ENCODE measurements at regions not wholly inside any gene's neighbourhood (a gene's known extent, or its start where the extent isn't known, plus 50 kb on each side); places are given as distances from the start of the nearest gene placed in this dataset.

DNA sequence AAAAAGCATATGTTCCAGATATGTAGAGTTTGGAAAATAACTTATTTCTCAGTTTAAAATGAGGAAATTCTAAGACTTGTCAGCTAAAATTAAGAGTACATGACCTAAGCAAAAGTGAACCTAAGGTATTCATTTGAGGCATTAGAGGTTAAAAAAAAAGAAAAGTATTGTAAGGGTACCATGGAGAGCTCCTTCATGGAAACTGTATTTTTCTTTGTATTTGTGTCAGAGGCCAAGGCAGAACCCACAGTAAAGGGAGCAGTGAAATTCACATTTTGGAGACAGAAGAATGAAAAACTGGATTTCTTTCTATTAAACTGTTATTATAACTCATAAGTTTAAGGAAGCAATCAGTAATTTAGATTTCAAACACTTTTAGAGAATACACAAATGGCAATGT is 1494.8 kb downstream of the KCNT2 start:
- intact Hi-C loops (cut with DNase I, micrococcal nuclease) = no loop called here
- no peaks in the 10 kb centered on the region for H3K27me3 Mint-ChIP-seq
- no peak overlapping the region for H3K27ac Mint-ChIP-seq
- no peaks in the 10 kb centered on the region for H3K4me1 Mint-ChIP-seq
- H3K9me3 Mint-ChIP-seq (ENCODE audit: low read depth) = peaks cover under 1% of the 10 kb centered on the region
- DNase-seq (no peak), ATAC-seq (no peak)
- no peaks in the 10 kb centered on the region for H3K36me3 Mint-ChIP-seq (ENCODE audit: low read depth)
- ChIA-PET POLR2A (no interaction called here), CTCF (no interaction called here)
- no peak overlapping the region for H3K4me3 Mint-ChIP-seq

DNA sequence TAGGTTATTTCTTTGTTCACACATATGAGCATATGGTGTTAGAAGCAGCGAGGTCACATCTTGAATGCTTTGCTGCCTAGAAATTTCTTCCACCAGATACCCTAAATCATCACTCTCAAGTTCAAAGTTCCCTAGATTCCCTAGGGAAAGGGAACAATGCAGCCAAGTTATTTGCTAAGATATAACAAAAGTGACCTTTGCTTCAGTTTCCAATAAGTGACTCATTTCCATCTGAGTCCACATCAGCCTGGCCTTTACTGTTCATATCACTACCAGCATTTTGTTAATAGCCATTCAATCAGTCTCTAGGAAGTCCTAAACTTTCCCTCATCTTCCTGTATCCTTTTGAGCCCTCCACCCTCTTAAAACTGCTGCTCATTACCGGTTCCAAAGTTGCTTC is 1502.5 kb downstream of the KCNT2 start:
- H3K4me1 Mint-ChIP-seq = no peaks in the 10 kb centered on the region
- no peak for DNase-seq

DNA sequence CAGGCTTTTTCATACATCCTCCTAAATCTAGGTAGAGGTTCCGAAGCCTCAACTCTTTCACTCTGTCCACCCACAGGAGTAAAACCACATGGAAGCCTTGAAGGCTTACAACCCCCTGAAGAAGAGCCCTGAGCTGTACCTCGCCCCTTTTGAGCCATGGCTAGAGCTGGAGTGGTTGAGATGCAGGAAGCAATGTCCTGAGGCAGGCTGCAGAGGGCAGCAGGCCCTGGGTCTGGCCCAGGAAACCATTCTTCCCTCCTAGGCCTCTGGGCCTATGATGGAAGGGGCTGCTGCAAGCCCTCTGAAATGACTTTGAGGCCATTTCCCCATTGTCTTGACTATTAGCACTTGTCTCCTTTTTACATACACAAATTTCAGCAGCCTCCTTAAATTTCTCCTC is 1503.0 kb downstream of the KCNT2 start:
- intact Hi-C loops (cut with DNase I, micrococcal nuclease) = no loop called here
- DNase-seq (no peak), ATAC-seq (no peak)
- Mint-ChIP-seq H3K27me3 (peaks cover 1% of the 10 kb centered on the region), H3K4me3 (no peak overlapping the region), H3K4me1 (no peaks in the 10 kb centered on the region), H3K36me3 (ENCODE audit: low read depth) (no peaks in the 10 kb centered on the region), H3K9me3 (ENCODE audit: low read depth) (peaks cover 20% of the 10 kb centered on the region), H3K27ac (no peak overlapping the region)
- POLR2A ChIA-PET = no interaction called here
- CTCF ChIA-PET = no interaction called here

More for the DNA sequence above, 1502.5 kb downstream of the KCNT2 start:
- ChIA-PET CTCF (no interaction called here), POLR2A (no interaction called here)
- no peak overlapping the region for H3K27ac Mint-ChIP-seq
- no peak for ATAC-seq
- H3K36me3 Mint-ChIP-seq (ENCODE audit: low read depth) = no peaks in the 10 kb centered on the region
- H3K27me3 Mint-ChIP-seq = peaks cover 1% of the 10 kb centered on the region
- H3K4me3 Mint-ChIP-seq = no peak overlapping the region
- peaks cover 20% of the 10 kb centered on the region for H3K9me3 Mint-ChIP-seq (ENCODE audit: low read depth)
- intact Hi-C loops (cut with DNase I, micrococcal nuclease) = no loop called here

DNA sequence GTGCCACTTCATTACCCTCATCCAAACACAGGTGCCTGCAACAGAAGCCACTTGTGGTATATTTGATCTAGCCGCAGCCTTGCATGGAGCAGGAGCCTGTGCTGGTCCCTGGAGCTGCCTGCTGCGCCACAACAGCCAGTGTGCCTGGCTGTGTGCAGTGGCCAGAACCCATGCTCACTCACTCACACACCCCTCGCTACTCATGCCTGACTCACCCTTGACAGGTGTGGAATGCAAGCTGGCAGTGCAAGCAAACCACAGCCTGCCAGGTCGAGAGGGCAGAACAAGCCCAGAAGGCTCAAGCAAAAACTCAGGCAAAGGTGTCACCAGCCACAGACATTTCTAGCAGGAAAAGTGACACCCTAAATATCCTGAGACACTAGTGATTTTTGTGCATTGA is 1510.9 kb downstream of the KCNT2 start:
- ChIA-PET POLR2A (no interaction called here), CTCF (no interaction called here)
- Mint-ChIP-seq H3K36me3 (ENCODE audit: low read depth) (no peaks in the 10 kb centered on the region), H3K27ac (no peak overlapping the region), H3K27me3 (no peaks in the 10 kb centered on the region), H3K4me3 (no peak overlapping the region), H3K9me3 (ENCODE audit: low read depth) (no peaks in the 10 kb centered on the region), H3K4me1 (no peaks in the 10 kb centered on the region)
- DNase-seq (no peak), ATAC-seq (no peak)
- intact Hi-C loops (cut with DNase I, micrococcal nuclease) = no loop called here

DNA sequence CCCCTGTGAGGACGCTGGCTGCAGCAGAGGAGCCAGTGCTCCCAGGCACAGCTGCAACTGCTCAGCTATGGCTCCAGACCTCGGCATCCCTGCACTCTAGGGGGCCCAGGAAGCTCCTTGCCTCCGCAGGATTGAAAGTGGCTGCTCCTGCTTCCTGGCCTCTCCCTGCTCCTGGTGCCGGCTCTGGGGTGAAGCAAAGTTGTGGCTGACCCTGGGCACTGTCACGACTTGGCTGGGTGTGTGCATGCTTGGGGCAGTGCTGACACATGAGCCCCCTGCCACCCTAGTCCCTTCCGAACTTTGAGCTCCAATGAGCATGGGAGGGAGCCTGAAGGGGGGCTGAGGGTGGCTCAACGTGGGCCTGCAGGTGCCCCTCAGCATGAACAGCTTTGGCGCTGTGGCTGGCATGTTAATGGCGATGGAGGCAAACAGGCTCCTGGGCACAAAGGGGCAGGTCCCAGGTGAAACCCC is 1512.2 kb downstream of the KCNT2 start:
- H3K27ac Mint-ChIP-seq = no peak overlapping the region
- intact Hi-C loops (cut with DNase I, micrococcal nuclease) = no loop called here
- POLR2A ChIA-PET = no interaction called here
- H3K4me1 Mint-ChIP-seq = no peaks in the 10 kb centered on the region
- CTCF ChIA-PET = no interaction called here
- ATAC-seq = no peak
- no peaks in the 10 kb centered on the region for H3K36me3 Mint-ChIP-seq (ENCODE audit: low read depth)
- H3K27me3 Mint-ChIP-seq = no peaks in the 10 kb centered on the region
- no peak overlapping the region for H3K4me3 Mint-ChIP-seq
- no peaks in the 10 kb centered on the region for H3K9me3 Mint-ChIP-seq (ENCODE audit: low read depth)
- DNase-seq = no peak

DNA sequence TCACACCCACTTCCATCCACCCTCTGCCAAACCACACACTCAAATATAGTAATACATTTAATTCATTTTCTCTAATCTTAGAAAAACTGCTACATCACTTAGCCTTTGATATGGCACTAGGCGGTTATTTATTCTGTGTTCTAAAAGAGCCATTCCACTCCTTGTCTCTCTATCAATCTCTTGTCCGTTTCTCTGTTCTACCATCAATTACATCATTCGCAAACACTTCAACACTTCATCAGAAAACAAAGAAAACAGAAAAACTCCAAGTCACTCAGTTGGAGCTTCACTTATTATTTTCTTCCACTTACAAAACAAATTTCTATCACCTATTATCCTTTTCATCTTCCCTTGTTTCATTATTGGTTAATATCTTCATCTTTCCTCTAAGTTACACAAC is 1523.0 kb downstream of the KCNT2 start:
- intact Hi-C loops (cut with DNase I, micrococcal nuclease) = no loop called here
- no peak overlapping the region for H3K27ac Mint-ChIP-seq
- no peaks in the 10 kb centered on the region for H3K4me1 Mint-ChIP-seq
- CTCF ChIA-PET = no interaction called here
- H3K36me3 Mint-ChIP-seq (ENCODE audit: low read depth) = no peaks in the 10 kb centered on the region
- no peak overlapping the region for H3K4me3 Mint-ChIP-seq
- ATAC-seq (no peak), DNase-seq (no peak)
- H3K27me3 Mint-ChIP-seq = no peaks in the 10 kb centered on the region
- H3K9me3 Mint-ChIP-seq (ENCODE audit: low read depth) = no peaks in the 10 kb centered on the region
- POLR2A ChIA-PET = no interaction called here

DNA sequence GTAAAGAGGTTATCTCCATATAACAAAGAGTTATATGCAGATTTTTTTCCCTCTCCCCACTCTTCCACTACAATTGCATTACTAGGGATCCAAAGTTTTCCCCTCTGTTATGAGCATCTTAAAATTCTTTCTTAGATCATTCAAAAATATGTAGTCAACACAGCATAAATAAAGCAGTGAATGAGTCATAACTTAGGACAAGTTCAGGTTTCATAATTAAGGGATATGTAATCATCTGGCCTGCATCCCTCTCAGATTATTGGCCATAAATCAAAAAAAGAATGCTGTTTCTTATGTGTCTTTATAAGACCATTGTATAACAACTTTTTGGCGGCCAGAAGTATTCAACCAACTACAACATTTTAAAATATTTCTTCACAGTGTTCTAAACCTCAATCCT is 1526.1 kb downstream of the KCNT2 start:
- intact Hi-C loops (cut with DNase I, micrococcal nuclease) = no loop called here
- ATAC-seq (no peak), DNase-seq (no peak)
- POLR2A ChIA-PET = no interaction called here
- no peaks in the 10 kb centered on the region for H3K27me3 Mint-ChIP-seq
- CTCF ChIA-PET = no interaction called here
- no peak overlapping the region for H3K4me3 Mint-ChIP-seq
- no peaks in the 10 kb centered on the region for H3K36me3 Mint-ChIP-seq (ENCODE audit: low read depth)
- no peaks in the 10 kb centered on the region for H3K4me1 Mint-ChIP-seq
- H3K27ac Mint-ChIP-seq = no peak overlapping the region
- no peaks in the 10 kb centered on the region for H3K9me3 Mint-ChIP-seq (ENCODE audit: low read depth)

DNA sequence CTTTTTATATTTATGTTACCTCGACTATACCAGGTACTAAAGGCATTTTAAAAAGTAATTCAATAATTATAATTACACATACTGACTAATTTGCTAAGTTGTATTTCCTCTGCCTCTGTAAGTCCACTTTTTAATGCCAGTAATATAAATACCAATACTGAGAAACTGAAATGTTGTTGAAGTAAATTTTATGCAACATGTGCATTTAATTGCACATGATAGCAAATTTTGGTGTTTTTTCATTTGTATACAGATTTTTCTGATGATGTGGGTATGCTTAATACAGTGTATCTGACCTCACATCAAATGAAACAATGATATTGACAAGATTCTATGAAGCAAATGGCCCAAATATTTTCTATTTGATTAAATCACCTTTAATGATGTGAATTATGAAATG is 1531.6 kb downstream of the KCNT2 start:
- POLR2A ChIA-PET = no interaction called here
- Mint-ChIP-seq H3K4me1 (no peaks in the 10 kb centered on the region), H3K4me3 (no peak overlapping the region), H3K27me3 (no peaks in the 10 kb centered on the region), H3K27ac (no peak overlapping the region), H3K9me3 (ENCODE audit: low read depth) (no peaks in the 10 kb centered on the region), H3K36me3 (ENCODE audit: low read depth) (no peaks in the 10 kb centered on the region)
- ATAC-seq (no peak), DNase-seq (no peak)
- intact Hi-C loops (cut with DNase I, micrococcal nuclease) = no loop called here
- CTCF ChIA-PET = no interaction called here

DNA sequence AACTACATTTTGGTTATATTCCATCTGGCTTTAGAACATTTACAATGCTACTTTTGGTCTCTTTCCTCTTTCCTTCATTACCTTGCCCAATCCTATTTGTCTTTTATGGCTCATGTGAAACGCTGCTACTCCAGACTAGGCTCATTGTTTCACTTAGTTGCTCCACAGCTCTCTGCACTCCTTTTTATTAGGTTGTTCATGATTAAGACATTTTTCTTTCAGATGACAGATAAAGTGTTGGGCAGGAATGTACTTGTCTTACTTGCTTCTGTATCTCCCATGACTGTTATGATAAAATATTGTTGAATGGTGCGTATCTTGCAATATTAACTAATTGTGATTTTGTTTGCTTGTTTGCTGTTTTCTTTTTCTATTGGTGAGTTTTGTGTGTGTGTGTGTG is 1532.3 kb downstream of the KCNT2 start:
- intact Hi-C loops (cut with DNase I, micrococcal nuclease) = no loop called here
- no peak for DNase-seq
- no peaks in the 10 kb centered on the region for H3K9me3 Mint-ChIP-seq (ENCODE audit: low read depth)
- H3K27me3 Mint-ChIP-seq = no peaks in the 10 kb centered on the region
- ATAC-seq = no peak
- ChIA-PET POLR2A (no interaction called here), CTCF (interaction anchor here (0.7 kb wide), 1 partner anchor 408 kb away, joined by 3 read pairs; no protein-coding TSS in a partner anchor)
- H3K27ac Mint-ChIP-seq = no peak overlapping the region
- H3K36me3 Mint-ChIP-seq (ENCODE audit: low read depth) = no peaks in the 10 kb centered on the region
- no peak overlapping the region for H3K4me3 Mint-ChIP-seq
- H3K4me1 Mint-ChIP-seq = no peaks in the 10 kb centered on the region

DNA sequence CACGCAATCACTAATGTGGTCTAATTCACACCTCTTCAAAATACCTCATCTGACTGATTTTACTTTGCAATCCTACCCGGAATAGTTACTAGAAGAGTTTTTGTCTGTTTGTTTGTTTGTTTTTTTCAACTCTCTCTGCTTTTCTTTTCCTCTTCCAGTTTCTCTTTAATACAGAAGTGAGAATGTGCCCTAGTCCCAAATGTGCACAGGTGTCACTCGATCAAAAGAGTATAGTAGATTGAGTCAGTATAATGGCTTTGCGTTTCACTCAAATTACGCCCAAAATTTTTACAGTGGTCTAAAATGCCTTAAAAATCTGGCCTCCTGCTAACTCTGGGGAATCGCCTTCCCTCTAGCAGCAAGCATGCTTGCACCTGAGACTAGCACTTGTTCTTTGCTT is 1536.8 kb downstream of the KCNT2 start:
- DNase-seq = no peak
- no peak overlapping the region for H3K27ac Mint-ChIP-seq
- CTCF ChIA-PET = no interaction called here
- no peak for ATAC-seq
- no peak overlapping the region for H3K4me3 Mint-ChIP-seq
- intact Hi-C loops (cut with DNase I, micrococcal nuclease) = no loop called here
- H3K36me3 Mint-ChIP-seq (ENCODE audit: low read depth) = no peaks in the 10 kb centered on the region
- POLR2A ChIA-PET = no interaction called here
- no peaks in the 10 kb centered on the region for H3K4me1 Mint-ChIP-seq
- H3K27me3 Mint-ChIP-seq = no peaks in the 10 kb centered on the region
- no peaks in the 10 kb centered on the region for H3K9me3 Mint-ChIP-seq (ENCODE audit: low read depth)

DNA sequence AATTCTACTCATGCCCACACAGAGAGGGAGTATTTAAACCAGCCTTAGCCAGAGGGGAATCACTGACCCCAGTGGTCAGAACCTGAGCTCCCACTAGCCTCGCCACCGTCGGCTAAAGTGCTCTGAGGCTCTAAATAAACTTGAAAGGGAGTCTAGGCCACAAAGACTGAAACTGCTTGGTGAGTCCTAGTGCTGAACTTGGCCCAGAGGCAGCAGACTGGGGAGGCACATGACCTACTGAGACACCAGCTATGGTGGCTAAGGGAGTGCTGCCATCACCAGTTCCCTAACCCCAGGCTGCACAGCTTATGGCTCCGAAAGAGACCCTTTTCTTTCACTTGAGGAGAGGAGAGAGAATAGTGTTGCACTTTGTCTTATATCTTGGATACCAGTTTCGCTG is 1542.8 kb downstream of the KCNT2 start:
- CTCF ChIA-PET = no interaction called here
- DNase-seq (no peak), ATAC-seq (no peak)
- Mint-ChIP-seq H3K4me3 (no peak overlapping the region), H3K36me3 (ENCODE audit: low read depth) (no peaks in the 10 kb centered on the region), H3K9me3 (ENCODE audit: low read depth) (no peaks in the 10 kb centered on the region), H3K4me1 (no peaks in the 10 kb centered on the region), H3K27me3 (no peaks in the 10 kb centered on the region), H3K27ac (no peak overlapping the region)
- POLR2A ChIA-PET = no interaction called here
- intact Hi-C loops (cut with DNase I, micrococcal nuclease) = no loop called here

DNA sequence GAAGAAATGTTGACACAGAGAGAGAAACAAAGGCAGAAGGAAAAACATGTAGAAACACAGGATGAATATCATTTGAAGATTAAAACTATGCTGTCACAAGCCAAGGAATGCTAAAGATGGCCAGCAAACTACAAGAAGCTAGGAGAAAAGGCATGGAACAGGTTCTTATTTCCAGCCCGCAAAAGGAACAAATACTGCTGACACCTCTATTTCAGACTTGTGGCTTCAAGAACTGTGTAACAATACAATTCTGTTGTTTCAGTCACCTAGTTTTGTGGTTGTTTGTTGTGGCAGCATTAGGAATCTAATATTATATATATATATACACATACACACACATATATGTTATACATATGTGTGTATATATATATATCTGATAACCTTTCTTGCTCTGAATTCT is 1543.9 kb downstream of the KCNT2 start:
- ATAC-seq (no peak), DNase-seq (no peak)
- intact Hi-C loops (cut with DNase I, micrococcal nuclease) = no loop called here
- no peak overlapping the region for H3K27ac Mint-ChIP-seq
- no peaks in the 10 kb centered on the region for H3K4me1 Mint-ChIP-seq
- no peaks in the 10 kb centered on the region for H3K9me3 Mint-ChIP-seq (ENCODE audit: low read depth)
- CTCF ChIA-PET = no interaction called here
- H3K36me3 Mint-ChIP-seq (ENCODE audit: low read depth) = no peaks in the 10 kb centered on the region
- POLR2A ChIA-PET = no interaction called here
- no peaks in the 10 kb centered on the region for H3K27me3 Mint-ChIP-seq
- H3K4me3 Mint-ChIP-seq = no peak overlapping the region

DNA sequence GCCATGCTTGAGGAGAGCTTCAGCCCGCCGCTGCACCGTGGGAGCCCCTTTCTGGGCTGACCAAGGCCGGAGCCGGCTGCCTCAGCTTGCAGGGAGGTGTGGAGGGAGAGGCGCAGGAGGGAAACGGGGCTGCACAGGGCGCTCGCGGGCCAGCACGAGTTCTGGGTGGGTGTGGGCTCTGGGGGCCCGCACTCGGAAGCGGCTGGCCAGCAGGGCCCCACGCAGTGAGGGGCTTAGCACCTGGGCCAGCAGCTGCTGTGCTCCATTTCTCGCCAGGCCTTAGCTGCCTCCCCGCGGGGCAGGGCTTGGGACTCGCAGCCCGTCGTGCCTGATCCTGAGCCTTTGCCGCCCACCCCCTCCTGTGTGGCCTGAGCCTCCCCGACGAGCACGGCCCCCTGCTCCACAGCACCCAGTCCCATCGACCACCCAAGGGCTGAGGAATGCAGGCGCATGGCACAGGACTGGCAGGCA is 1554.0 kb downstream of the KCNT2 start:
- CTCF ChIA-PET = no interaction called here

More for the DNA sequence above, 1554.0 kb downstream of the KCNT2 start:
- DNase-seq = no peak
- Mint-ChIP-seq H3K4me1 (no peaks in the 10 kb centered on the region), H3K4me3 (no peak overlapping the region), H3K27ac (no peak overlapping the region), H3K36me3 (ENCODE audit: low read depth) (no peaks in the 10 kb centered on the region), H3K9me3 (ENCODE audit: low read depth) (no peaks in the 10 kb centered on the region), H3K27me3 (no peaks in the 10 kb centered on the region)
- intact Hi-C loops (cut with DNase I, micrococcal nuclease) = no loop called here
- no peak for ATAC-seq
- POLR2A ChIA-PET = no interaction called here
